NCI-H526 (cell line): ENCODE measurements at regions not wholly inside any gene's neighbourhood (a gene's known extent, or its start where the extent isn't known, plus 50 kb on each side); places are given as distances from the start of the nearest gene placed in this dataset.

Experiments
- DNase-seq, 2 experiments: peaks; one replicate each; lab custom pipeline; 2025; lab: John Stamatoyannopoulos, UW

GRCh38 chr7:17651863-17652385 is 288.4 kb downstream of the SNX13 start:
- no peak for DNase-seq

- no peak for DNase-seq
These were observed 285.4 kb downstream of the SNX13 start for GRCh38 chr7:17654940-17655339.

DNA sequence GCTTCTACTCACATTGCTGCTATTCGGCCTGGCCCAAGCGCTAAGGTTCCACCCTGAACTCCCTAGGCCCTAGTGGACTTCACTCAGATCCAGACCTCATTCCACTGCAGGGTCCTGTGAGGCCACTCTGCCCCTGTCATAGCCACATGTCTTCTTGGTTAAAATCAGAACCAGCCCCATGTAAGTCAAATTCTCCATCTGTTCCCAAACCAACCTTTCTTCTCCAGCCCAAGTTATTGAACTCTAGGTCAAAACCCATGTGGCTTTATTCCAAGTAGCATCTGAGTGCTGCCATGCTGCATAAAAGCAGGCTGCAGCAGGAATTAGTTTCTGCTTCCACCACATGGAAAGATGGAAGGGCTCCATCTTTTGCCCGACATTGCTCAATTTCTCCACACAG is 281.2 kb downstream of the SNX13 start:
- no peak for DNase-seq

DNA sequence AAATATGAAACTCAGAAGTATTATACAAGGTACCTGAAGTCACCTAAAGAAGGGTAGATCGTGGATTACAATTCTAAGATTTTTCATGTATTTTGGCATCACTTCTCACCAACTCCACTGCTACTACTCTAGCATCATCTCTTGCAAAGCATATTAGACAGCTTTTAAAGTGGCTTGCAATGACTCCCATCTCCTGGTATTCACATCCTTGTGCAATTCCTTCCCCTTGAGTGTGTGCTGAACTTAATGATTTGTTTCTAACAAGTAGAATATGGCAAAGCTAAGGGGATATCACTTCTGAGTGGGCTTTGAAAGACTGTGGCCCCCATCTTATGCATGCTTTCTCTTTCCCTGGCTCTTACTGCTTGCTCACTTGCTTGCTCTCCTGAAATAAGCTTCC is 280.2 kb downstream of the SNX13 start:
- DNase-seq: no peak

GRCh38 chr7:17661982-17662585 is 278.2 kb downstream of the SNX13 start:
- no peak for DNase-seq

DNA sequence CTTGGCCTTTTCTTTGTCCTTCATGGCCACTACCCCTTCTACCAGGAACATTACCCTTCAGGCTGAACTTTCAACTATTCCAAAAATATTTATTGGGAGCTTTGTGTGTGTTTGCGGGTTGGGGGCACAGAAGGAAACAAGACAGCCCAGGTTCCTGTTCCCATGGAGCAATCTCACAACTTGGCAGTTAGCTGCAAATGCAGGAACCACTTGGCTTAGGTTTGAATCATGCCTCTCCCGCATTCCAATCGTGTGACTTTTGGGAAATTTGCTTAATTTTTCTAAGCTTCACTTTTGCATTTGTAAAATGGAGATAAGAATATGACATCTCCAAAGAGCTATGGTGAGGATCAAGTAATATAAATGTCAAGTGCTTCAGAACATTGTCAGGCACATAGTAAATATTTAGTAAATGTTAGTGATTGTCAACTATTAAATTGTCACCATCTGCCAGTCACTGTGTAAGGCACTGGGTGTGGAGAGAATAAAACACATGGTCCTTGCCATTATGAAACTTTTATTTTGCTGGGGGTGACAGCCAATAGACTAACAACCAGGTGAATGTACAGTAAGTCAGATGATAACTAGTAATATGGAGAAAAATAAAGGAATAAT is 277.1 kb downstream of the SNX13 start:
- no peak for DNase-seq

- no peak for DNase-seq
These were observed 275.3 kb downstream of the SNX13 start for GRCh38 chr7:17665029-17665428.

DNA sequence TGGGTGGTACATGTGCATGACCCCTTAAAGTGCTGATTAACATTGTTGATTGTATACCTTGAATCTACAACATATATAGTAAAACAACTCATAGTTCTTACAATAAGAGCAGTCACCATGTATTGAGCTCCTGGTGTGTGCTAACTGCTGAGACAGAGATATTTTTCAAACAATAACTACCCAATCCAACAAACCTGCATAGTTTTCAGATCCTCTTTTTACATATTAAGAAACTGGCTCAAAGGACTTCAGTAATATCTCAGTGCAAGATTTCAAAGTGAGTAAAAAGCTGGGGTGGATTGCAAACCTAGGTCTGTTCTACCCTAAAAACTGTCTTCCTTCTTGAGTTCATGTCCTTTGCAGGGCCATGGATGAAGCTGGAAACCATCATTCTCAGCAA is 272.2 kb downstream of the SNX13 start:
- no peak for DNase-seq

DNA sequence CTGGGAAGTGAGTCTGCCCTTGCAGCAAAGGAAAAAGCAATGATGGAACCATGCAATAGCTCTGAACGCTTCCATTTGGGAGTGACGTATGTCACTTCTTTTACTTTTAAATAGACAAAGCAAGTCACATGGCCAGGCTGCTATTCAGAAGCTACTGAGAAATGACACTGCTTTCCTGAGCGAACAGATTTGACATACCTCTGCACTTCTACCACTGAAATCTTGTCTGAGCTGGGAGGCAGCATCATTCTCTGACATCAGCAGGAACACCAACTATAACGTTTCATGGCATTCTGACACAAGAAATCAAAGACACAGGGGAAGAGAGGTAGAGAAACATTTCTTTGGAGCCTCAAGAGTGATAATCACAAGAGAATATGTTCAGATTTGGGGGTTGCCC is 271.1 kb downstream of the SNX13 start:
- DNase-seq: no peak

DNA sequence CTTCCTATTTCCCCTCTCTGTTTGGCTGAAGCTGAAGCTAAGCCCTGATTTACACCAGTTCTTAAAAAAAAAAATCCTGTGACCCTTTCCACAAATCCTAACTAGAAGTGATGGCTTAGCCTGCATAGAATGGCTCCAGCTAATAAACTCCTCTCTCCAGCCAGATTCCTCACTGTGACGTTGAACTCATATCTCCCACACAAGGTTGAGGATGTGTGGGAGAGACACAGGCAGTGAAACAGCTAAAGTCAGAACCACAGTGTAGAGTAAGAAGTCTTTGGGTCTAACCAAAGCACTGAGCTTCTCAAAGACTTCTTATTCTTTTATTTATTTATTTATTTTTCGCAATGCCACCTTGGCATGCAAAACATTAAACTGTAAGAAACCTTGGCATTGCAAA is 268.3 kb downstream of the SNX13 start:
- DNase-seq: no peak

DNA sequence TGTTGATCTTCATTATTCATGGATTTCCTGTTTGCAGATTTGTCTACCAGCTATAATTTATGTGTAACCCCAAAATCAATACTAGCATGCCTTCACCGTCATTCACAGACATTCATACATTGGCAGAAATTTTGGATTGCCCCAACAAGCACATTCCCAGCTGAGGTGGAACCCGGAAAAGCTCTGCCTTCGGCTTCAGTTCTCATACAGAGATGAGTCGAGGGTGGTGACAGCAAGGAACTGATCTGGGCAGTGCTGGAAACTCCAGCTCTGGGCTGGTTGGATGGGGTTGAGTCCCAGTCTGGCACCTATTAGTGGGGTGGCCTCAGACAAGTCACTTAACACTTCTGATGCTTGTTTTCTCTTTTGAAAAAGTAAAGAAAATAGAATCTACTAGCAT is 267.5 kb downstream of the SNX13 start:
- no peak for DNase-seq

DNA sequence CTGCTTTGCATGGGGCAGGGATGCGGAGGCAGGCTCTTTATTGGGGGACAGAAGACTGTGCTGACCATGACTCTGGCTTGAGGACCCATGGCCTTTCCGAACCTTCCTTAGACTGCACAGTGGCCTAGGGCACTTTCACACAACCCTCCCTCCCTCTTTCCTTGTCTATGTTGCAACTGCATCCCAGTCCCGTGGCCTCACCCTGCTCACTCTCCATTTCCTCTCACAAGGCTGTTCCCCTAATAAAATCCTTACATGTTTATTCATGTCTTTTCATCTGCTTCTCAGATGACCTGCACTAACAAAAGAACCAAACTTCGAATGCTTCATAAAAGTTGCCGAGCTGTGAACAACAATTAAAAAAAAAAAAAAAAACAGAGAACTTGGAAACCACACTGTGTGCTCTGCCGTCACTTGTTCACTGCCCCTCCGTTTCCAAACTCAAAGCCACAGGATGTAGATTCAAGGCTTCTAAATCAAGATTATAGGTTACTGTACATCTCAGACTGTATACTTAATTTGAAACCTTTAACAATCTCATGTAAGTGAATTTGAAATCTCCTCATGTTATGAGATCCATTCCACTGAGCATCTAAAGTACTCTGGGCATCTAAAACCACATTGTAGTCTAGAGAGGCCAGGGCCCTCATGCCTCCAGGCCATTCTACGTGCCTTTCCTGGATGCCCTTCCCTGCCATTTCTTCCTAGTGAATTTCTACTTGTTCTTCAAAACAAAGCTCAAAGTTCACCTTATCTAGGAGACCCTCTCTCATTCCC is 265.9 kb downstream of the SNX13 start:
- no peak for DNase-seq

DNA sequence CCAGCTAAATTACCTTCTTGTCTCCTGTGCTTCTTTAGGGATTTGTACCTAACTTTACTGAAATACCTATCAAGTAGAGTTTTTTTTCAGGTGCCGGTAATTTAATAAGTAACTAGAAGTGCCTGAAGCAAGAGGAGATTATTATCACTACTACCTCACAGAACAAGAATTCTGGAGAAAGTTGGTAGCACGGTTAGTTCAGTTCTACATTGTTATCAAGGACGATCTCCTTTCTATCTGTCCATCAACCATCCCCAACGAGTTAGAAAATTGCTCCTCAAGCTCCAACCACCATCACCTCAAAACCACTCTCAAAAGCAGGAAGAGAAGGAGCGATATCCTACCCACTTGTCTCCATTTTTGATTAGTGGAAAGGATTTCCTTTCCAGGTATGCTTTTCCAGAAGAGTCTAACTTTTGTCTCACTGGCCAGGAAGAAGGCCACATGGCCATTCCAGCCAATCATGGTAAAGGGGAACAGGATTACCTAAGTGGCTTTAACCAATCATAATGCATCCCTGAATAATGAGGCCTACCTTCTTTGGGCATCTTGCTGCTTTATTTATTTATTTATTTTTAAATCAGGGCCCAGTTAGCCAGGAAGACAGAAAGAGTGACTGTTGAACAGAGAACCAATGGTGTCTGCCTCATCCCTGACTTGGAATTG is 265.2 kb downstream of the SNX13 start:
- DNase-seq: no peak

- DNase-seq: no peak
These were observed 262.9 kb downstream of the SNX13 start for GRCh38 chr7:17677408-17677807.

DNA sequence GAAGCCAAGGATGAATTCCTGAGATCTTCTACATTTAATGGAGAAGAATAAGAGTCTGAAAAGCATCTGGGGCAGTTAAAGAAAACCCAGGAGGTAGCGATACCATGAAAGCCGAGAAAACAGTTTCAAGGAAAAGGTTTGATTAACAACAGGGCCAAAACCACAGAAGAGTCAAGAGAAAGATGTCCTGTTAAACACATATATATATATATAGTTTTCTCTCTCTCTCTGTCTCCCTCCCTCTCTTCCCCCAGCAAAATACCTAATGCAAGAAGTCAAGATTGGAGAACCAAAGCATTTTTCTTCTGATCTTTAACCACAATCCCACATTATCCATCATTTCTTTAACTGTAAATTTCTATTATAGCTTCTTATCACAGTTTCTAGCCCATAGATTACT is 261.4 kb downstream of the SNX13 start:
- DNase-seq: no peak

- no peak for DNase-seq
These were observed 260.8 kb downstream of the SNX13 start for GRCh38 chr7:17679458-17679857.

DNA sequence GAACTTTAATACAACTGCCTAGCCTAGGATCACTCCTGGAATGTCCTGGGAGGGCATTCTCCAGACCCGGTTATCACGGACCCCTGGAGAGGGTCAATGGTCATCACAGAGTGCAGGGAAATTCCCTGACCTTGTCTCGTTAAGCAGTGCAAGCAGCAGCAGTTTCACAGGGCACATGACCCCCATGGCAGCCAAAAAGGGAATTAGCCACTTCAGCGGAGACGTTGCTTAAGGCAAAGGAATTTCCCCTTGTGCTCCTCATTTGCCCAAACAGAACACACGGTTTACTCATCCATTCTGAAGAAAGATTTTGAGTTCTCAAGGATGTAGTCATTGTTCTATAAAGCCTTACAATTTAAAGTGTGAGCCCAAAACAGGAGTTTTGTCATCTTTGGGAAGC is 260.3 kb downstream of the SNX13 start:
- DNase-seq: no peak

- DNase-seq: peak in 1 of 2 experiments; percentile 23
These were observed 259.3 kb downstream of the SNX13 start for GRCh38 chr7:17680943-17681351.

GRCh38 chr7:17681965-17682364 is 258.3 kb downstream of the SNX13 start:
- DNase-seq: no peak

DNA sequence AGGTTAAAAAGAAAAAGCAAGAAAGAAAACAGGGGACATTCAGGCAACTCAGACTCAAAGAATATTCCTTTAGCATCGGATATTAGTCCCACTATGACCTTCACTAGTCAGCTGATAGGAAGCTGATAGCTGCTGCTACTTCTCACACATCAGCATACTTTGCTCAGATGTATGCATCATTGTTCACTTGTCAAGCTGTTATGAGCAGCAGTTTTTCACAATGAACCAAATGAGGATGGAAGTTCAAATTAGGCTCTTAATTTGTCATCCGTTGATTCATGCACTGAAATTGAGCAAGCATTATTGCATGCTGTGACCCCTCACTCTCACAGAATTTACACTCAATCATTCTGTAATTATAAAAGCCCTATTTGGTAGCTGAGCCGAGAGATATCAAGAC is 257.7 kb downstream of the SNX13 start:
- DNase-seq: no peak

DNA sequence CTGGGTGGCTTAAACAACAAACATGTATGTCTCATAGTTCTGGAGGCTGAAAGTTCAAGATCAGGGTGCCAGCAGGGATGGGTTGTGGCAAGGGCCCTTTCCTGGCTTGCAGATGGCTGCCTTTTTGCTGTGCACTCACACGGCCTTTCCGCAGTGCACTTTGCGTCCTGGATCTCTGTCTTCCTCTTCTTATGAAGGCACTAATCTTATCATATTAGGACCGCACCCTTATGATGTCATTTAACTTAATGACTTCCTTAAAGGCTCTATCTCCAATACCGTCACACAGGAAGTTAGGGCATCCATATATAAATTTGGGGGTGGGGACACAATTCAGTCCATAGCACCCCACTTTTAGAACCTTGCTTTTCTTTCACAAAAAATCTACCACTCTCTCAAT is 255.2 kb downstream of the SNX13 start:
- DNase-seq: no peak

- DNase-seq: no peak
These were observed 252.9 kb downstream of the SNX13 start for GRCh38 chr7:17687361-17687760.
